NCI-H345 treated with DMSO at 0.1 percent for 48 hours (cell line): ENCODE measurements at regions not wholly inside any gene's neighbourhood (a gene's known extent, or its start where the extent isn't known, plus 50 kb on each side); places are given as distances from the start of the nearest gene placed in this dataset.

ENCODE experiments used
- DNase-seq: peaks from one replicate; lab custom pipeline; 2025; ENCODE audit not compliant: unreplicated experiment; lab: John Stamatoyannopoulos, UW

DNA sequence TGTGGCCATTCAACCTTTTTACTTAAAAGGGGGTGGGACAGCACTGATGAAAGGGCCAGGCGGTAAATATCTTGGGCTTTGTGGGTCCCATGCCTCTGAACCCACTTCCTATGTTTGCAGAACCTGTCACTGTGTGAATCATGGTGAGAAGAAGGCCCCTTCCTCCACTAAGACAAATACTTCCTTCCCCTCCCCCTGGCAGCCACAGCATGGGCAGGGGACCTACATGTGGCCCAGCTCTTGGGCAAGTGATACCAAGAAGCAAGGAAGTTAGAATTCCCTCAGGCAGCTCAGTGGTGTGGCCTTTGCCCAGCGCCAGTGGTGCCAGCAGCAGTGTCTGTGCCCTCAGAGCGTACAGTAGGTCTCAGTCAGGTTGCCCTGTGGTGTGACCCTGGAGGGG is 168.6 kb downstream of the TRIM33 start:
- DNase-seq = no peak

DNA sequence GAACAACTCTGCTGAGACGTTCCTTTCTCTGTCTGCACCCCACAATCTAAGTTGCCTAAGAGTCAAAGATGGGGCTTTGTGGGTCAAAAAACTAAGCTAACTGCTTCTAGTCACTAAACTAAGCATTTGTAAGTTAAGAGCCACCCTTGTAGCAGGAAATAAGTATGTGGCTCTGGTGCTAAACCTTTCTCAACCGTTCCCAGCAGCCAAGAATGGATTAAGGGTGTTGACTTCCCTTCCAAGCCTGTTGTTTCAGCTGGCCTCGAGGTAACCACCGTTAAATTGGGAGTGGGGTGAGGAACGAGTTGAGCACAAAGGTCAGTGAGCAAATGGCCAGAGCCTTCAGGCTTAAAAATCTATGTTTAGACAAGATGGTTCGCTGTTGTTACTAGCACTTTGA is 169.1 kb downstream of the TRIM33 start:
- no peak for DNase-seq

DNA sequence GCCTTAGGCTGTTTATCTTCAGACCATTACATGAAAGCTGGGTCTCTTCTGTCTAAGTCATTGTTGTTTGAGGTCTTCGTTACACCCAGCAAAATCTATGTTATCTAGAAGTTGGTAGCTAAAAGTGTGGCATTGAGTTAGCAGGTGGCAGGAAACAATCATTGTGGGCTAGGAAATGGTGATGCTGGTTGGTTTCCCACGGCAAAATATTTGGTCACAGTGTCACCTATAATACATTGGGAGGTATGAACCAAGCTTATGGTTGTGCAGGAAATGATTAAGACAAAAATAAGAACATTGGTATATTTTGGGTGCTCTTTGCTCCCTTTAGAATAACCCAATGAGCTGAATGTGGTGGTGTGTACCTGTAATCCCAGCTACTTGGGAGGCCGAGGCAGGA is 169.7 kb downstream of the TRIM33 start:
- no peak for DNase-seq

DNA sequence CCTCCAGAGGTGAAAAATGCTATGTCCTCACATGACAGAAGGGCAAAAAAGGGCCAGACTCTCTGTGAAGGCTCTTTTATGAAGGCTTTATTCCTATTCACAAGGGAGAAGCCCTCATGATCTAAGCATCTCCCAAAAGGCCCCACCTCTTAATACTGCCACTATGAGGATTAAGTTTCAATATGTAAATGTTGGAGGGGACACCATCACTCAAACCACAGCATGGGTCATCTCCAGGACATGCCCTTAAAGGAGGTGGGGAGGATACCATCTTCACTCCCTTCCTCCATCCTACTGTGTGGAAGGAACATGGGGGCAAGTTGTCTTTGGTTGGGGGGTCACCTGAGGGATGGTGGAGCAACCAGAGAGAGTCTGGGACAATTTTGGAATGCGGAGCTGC is 170.1 kb downstream of the TRIM33 start:
- DNase-seq = no peak

DNA sequence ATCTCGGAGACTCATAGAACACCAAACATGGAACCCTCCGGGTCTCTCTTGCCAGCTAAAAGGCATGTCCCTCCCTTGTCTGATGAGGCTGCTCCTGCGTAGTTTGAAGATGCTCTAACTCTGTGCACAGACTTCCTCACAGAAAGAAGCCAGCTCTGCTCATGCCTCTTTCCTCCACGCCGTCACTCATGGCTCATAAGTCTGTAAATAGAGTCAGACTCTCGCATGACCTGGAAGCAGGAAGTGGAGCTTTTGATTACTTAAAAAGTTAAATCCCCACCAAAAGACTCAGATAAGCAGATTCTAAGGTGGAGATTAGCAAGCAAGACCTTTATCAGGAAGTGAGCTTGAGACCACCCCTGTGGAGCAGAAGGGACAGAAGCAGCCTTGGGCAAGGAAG is 171.6 kb downstream of the TRIM33 start:
- no peak for DNase-seq

DNA sequence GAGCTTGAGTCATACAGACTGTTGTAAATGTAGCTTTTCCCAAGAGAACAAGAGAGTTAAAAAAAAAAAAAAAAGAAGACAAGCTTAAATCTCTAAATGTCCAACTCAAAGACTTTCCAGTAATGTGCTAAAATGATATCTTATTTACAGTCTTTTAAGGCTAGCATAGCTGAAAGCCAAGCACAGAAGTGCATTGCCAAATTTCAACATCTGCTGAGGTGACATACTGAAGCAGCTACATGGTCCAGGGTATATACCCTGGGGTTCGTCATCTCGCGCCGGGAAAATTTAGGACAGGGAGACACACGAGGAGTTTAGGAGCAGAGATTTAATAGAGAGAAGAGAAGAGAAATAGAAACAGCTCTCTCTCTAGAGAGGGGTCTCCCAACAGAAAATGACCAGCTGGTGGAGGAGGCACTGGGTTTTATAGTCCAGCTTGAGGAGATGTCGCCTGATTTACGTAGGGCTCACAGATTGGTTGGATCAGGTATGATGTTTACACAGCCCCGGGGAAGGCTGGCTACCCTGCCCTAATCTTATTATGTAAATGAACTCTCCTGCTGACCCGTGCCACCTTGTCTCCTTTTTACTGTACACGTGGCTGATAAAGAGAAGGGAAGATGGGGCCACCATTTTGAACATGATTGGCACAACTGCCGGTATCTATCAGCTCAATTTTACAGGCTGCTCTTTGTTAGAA is 172.7 kb downstream of the TRIM33 start:
- no peak for DNase-seq

DNA sequence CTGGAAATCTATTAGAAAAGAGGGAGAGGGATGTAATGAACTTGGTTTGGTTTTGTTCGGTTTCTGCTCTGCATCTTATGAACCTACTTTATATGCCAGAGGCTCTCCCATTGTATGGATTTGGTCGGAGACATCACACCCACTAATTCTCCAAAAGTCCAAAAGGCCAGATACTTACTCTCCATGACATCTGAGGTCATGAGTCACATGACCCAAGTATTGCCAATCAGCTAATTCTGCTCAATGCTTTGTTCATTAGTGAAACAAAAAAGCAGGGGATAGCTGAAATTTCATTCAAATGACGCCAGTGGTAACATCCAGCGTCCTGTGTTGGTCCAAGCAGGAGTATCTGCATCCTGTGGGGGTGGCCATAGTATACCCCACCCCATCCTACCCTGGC is 173.6 kb downstream of the TRIM33 start:
- DNase-seq = no peak

DNA sequence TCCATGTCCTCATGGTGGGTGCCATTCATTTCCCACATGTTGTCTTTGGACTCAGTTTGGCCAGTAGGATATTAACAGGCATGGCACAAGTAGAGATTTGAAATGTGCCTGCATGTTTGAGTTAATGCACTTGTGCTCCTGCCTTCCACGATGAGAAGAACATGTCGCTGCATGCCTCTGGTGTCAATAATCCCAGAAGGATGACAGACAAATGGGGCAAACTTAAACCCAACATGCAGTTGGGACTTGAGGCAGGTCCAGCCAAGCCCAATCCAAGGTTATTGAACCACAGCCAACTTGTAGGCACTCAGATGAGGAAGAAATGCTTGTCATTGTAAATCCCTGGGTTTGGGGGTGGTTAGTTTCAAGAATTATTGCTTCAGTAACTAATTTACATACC is 174.6 kb downstream of the TRIM33 start:
- DNase-seq = no peak

DNA sequence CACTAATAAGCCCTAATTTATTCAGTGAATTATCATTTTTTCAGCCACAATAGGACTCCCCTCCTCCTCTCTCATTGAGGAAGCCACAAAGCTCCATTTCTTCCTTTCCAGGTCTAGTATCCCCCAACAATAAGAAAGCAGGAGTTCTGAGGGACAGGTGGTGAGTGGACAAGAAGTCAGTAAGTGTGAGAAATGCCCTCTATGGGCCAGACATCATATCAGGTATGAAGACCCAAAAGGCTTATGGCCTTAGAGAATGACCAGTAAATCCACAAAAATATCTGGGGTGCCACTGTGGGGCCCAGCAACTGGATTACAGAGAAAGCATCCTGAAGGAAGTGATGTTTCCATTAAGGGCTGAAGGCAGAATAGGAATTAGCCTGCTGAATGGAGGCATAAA is 175.7 kb downstream of the TRIM33 start:
- DNase-seq = no peak

DNA sequence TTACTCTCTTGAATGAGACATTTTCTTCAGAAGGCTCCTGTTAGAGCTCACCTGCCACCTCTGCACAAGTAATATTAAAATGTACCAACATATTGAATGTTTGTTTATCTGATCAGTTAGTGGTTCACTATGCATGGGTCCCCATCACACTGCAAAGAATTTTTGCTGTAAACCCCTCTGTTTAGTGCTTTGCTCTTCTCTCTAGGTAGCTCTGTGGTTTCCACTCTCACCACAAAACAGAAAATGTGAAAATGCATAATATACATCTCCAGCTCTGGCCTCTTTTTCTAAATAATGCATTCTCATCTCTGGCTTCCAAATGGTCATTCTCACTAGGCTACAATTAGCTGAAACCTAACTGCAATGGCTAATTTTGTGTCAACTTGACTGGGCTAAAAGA is 176.7 kb downstream of the TRIM33 start:
- no peak for DNase-seq

DNA sequence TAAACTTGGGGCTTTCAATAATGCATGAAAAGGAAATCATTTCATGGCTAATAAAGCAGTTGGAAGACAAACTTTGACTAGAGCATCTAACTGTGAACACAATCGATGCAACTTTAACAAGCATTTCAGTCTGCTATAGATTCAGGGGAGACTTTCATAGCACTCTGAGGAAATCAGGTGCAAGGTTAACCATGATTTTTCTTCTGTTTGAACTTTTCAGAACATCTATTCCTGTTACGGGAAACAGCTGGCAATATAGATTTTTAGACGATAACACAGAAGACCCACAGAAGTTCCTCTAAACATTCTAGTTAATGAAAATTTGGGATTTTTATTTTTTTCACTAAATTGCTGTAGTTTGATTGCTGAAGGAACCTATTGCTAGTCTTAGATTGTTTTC is 177.3 kb downstream of the TRIM33 start:
- no peak for DNase-seq

DNA sequence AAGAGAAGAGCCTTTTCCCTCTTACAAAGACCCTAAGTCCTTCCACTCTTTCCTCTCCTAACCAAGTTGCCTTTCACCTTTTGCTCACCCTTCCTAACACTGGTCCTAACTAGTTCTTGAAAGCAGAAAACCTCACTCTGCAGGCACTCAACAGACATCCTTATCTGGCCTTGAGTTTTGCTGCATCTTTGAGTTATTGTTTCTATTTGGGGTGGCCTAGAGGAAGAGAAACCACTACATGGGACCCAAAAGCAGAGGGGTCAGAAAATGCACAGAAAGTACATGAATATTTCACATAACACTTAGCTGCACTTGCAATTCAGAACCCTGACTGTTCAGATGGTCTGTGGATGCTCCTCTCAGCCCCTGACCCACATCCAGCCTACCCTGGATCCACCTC is 178.3 kb upstream of the SYT6 start:
- no peak for DNase-seq

DNA sequence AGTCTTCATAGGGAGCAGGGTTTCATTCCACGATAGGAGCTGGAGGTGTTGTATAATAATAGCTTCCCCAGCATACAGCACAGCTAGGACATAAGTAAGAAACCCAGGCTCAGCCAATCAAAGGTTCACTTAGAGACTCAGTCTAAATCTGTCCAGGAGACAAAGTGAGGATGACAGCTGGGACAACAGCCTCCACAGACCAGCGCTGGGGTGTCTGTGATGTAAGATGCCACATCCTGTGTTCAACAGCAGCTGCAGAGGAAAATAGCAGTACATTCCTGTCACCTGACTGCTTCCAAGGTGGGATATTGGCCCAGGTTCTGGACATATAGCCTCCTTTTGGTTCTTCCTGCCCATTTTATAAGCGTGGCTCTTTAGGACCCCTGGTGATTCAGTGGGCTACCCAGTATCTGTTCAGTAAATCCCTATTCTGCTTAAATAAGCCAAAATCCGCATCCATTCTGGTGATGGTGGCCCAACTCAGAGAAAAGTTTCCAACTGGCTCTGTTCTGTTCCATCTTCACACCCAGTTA is 176.8 kb upstream of the SYT6 start:
- DNase-seq = no peak

DNA sequence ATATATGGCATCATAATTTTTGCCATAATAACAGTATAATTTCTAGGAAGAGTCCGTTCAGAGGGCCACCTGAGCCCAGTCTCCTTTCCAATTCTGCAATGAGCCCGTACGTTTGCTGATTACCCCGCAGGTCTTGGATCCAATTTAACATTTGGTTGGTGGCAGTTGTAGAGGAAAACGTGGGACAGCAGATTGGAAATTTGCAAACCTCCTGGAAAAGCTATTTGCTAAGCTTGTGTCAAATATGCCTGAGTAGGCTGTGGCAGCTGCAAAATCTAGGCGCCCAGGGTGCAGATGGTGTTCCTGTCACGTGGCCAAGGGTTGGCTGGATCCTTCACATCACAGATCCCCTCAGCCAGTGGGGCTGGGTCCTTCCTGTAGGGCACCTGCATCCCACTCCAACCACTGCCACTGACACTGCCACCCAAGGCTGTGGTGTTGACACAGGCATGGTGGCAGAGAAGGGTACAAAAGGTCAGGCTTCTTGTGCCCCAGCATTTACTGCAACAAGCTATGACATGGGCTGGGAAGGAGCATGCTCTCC is 174.8 kb upstream of the SYT6 start:
- no peak for DNase-seq

DNA sequence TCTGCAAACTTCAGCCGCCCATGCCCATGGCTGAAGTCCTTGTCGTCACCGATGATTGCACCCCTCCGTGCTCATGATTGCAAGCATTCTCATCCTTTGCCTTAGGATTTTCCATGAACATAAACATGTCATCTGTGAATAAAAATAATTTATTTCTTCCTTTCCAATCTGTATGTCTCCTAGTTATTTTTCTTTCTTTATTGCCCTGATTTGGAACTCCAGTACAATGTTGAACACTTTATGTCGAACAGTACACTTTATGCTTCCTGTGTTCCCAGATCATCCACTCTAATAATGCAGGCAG is 170.9 kb upstream of the SYT6 start:
- no peak for DNase-seq

DNA sequence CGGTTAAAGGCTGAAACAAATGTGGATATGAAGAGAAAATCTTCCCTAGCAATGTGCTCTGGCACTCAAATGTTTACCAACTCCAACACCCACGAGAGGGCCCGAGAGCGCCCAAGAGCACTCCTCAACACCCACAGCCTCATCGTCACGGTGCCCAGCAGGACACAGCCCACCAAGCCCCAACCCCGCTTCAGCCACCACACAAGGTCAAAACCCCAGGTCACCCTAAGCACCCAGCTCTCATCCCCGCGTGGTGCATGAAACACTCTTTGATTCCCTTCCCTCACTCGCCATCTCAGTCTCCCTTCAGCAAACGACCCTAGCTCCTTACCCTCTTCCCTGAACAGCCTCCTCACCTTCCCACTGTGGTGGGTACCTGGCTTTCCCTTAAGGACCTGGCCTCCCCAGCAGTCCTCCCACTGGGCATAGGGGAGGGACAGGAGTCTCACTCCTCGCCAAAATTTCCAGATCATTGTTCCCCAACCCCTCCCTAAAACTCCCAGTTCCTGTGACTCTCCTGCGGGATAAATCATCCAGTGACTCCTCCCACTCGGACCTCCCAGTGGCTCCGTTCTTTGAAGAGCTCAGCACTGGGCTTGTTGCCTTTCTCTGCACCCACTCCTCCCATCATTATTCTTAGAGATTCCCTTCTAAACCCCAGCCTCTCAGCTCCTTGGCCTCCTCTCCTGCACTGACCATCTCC is 170.4 kb upstream of the SYT6 start:
- no peak for DNase-seq

DNA sequence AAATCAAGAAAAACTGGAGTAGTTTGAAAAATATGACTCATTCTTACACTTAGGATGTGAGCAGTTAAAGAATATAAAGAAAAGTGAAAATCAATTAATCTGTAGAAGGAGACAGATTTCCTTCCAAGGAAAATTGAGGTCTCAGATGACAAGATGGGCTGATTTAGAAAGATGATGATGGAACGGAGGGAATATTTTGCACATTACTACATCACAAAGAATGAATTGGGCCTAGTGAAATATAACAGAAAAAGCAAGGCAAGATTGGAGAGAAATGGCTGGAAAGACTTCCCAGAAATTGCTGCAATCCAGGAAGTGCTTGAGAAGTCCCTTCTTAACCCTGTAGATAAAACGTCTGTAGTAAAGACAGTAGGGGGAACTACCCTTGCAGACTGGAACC is 169.1 kb upstream of the SYT6 start:
- DNase-seq = no peak

DNA sequence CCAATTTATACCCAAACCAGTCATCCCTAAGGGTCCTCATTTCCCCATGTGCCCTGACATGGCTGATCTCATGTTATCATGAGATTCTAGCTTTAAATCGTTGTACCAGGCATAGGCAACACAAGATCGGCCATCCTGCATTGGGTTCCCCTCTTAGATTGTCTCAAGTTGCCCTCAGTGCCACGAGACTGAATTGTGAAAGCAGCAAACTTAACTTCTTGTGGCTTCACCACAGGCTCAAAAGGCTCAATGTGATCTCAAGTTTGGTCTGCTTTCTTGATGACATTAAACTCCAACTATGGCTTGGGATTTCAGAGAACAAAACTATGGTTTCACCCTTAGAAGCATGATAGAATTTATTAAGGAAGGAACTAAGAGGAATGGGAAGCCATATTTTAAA is 168.5 kb upstream of the SYT6 start:
- no peak for DNase-seq

DNA sequence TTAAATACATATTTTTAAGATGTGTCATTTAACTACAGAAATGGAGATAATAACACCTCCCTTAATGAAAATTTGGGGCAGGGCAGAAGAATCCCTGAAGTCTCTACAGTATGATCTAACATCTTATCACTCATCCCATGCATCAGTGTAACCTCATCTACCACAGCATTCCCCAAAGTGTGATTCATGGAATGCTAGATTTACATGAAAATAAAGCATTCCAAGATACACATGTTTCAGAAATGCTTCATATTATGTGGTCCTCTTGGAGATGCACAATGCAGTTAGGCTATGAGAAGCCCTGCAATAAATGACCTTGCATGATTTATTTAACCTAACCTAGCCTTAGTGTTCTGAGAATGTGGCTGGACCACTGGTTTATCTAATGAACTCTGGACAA is 166.9 kb upstream of the SYT6 start:
- no peak for DNase-seq

DNA sequence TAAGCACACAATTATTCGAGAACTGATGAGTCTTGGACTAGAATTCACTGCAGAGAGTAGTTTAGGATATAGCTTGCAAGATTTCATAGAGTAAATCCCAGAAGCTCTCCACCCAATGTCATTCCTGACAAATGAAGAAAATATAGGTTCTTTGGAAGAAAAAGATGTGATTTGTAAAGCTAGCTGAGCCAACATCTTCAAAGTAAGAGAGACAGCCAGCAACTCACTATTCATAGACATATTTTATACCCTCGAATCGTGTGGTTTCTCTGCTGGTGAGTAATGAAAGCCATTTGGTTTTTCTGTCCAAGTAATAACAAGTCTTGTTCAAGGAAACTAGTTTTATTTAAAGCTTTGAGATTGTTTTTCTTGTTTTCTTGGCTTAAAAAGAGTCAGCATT is 165.7 kb upstream of the SYT6 start:
- no peak for DNase-seq

DNA sequence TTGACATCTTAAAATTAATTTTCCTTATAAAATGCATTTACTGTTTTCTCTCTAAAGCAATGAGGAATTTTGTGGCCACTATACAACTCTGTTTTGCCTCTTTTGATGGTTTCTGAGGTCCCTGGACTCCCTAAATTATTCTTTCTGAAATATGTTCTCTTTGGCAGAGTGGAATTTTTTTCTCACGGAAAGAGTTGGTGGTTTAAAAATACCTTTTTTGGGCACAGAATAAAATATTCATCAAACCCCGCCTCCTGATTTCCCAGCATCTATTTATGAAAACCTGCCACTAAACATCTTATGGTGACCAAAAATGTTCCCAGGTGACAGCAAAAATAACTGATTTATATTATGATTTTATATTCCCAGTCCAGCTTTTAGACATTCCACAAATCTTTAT is 165.3 kb upstream of the SYT6 start:
- DNase-seq = no peak

DNA sequence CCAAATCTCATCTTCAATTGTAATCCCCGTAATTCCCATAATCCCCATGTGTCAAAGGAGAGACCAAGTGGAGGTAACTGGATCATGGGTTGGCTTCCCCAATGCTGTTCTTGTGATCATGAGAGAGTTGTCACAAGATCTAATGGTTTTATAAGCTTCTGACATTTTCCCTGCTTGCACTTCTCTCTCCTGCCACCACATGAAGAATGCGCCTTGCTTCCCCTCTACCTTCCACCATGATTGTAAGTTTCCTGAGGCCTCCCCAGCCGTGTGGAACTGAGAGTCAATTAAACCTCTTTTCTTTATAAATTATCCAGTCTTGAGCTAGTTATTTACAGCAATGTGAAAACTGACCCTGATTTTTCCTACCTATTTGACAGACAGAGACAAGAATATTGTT is 162.5 kb upstream of the SYT6 start:
- no peak for DNase-seq

DNA sequence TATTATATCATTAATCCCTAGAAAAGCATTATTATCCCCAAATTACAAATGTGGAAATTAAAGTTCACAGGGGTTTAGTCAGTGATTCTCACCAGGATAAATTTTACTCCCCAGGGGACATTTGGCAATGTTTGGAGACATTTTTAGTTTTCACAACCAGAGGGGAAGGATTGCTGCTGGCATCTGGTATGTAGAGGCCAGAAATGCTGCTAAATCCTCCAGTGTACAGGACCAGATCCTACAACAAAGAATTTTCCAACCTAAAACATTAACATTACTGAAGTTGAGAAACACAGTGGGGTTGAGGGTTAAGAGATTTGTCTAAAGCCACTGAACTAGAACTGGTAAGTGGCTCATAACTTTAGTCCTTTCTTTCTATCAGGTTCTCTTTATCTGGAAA is 162.0 kb upstream of the SYT6 start:
- no peak for DNase-seq
